HepG2 (cell line): ENCODE measurements at regions not wholly inside any gene's neighbourhood (a gene's known extent, or its start where the extent isn't known, plus 50 kb on each side); places are given as distances from the start of the nearest gene placed in this dataset.

ENCODE experiments used
- DNMT3B ChIP-seq: conservative IDR thresholded peaks from 2 replicates; pipeline ENCODE4 v1.6.1; 2016; ENCODE audit warnings: missing biosample characterization, control low read depth
- DR1 ChIP-seq: sonication (generic); formaldehyde crosslinking; IDR thresholded peaks from 2 replicates; pipeline ENCODE4 v1.8.0; 2021; ENCODE audit warnings: mild to moderate bottlenecking, missing genetic modification reagents, inconsistent platforms
- FOSL2 ChIP-seq: sonication (generic); formaldehyde crosslinking; IDR thresholded peaks from 2 replicates; pipeline ENCODE4 v1.4.0; 2020; ENCODE audit warnings: missing genetic modification reagents
- FOXO1 ChIP-seq: sonication (generic); formaldehyde crosslinking; IDR thresholded peaks from 2 replicates; pipeline ENCODE4 v1.4.0; 2020; ENCODE audit warnings: missing genetic modification reagents
- JUNB ChIP-seq: sonication (generic); formaldehyde crosslinking; IDR thresholded peaks from 2 replicates; pipeline ENCODE4 v1.8.0; 2022; ENCODE audit warnings: missing genetic modification reagents, mild to moderate bottlenecking, borderline replicate concordance
- MIER3 ChIP-seq: IDR thresholded peaks from 2 replicates; pipeline ENCODE4 v1.6.1; 2016; ENCODE audit warnings: missing compliant biosample characterization, borderline replicate concordance
- MLLT10 ChIP-seq: sonication (generic); formaldehyde crosslinking; IDR thresholded peaks from 2 replicates; pipeline ENCODE4 v1.4.0; 2020; ENCODE audit warnings: missing genetic modification reagents
- NFE2L1 ChIP-seq: sonication (generic); formaldehyde crosslinking; IDR thresholded peaks from 2 replicates; pipeline ENCODE4 v1.4.0; 2020; ENCODE audit warnings: missing genetic modification reagents, mild to moderate bottlenecking, borderline replicate concordance
- RELA ChIP-seq: sonication (generic); formaldehyde crosslinking; IDR thresholded peaks from 2 replicates; pipeline ENCODE4 v1.4.0; 2020; ENCODE audit warnings: missing genetic modification reagents
- SOX6 ChIP-seq, 2 experiments: fragments of 450-650 bp in 1 of 2; sonication (generic) in 1 of 2; formaldehyde crosslinking in 1 of 2; IDR thresholded peaks; 2 replicates each; pipeline versions ENCODE4 v1.4.0 to v1.6.1; 2017 to 2020; ENCODE audit warnings: antibody characterized with exemption in 1 of 2, mild to moderate bottlenecking in 1 of 2, missing genetic modification reagents in 1 of 2
- SP140L ChIP-seq: sonication (generic); formaldehyde crosslinking; IDR thresholded peaks from 2 replicates; pipeline ENCODE4 v1.4.0; 2020; ENCODE audit warnings: missing genetic modification reagents, borderline replicate concordance
- ZBTB44 ChIP-seq: sonication (generic); formaldehyde crosslinking; IDR thresholded peaks from 2 replicates; pipeline ENCODE4 v1.4.0; 2020; ENCODE audit warnings: missing genetic modification reagents
- ZFP90 ChIP-seq: sonication (generic); formaldehyde crosslinking; IDR thresholded peaks from 2 replicates; pipeline ENCODE4 v1.8.0; 2022; ENCODE audit warnings: missing genetic modification reagents, mild to moderate bottlenecking, inconsistent platforms, borderline replicate concordance
- ZNF331 ChIP-seq: sonication (generic); formaldehyde crosslinking; IDR thresholded peaks from 2 replicates; pipeline ENCODE4 v1.4.0; 2020; ENCODE audit warnings: missing genetic modification reagents
- ZNF430 ChIP-seq: sonication (generic); formaldehyde crosslinking; IDR thresholded peaks from 2 replicates; pipeline ENCODE4 v1.9.0; 2021; ENCODE audit warnings: mild to moderate bottlenecking, missing genetic modification reagents
- ZNF558 ChIP-seq: sonication (generic); formaldehyde crosslinking; IDR thresholded peaks from 2 replicates; pipeline ENCODE4 v1.9.0; 2022; ENCODE audit warnings: mild to moderate bottlenecking, missing genetic modification reagents, borderline replicate concordance
- ZNF761 ChIP-seq: sonication (generic); formaldehyde crosslinking; conservative IDR thresholded peaks from 2 replicates; pipeline ENCODE4 v1.4.0; 2020; ENCODE audit warnings: mild to moderate bottlenecking, missing genetic modification reagents
- ZNF879 ChIP-seq: sonication (generic); formaldehyde crosslinking; IDR thresholded peaks from 2 replicates; pipeline ENCODE4 v1.8.1; 2023; ENCODE audit warnings: missing genetic modification reagents
- TF ChIP-seq, protein P1 (sequence below): IDR thresholded peaks from 2 replicates; pipeline ENCODE4 v1.6.1; 2018; ENCODE audit warnings: missing genetic modification reagents, mild to moderate bottlenecking, missing compliant biosample characterization
- TF ChIP-seq, protein P2 (sequence below): sonication (generic); formaldehyde crosslinking; IDR thresholded peaks from 2 replicates; pipeline ENCODE4 v1.9.0; 2021; ENCODE audit warnings: missing genetic modification reagents, borderline replicate concordance
- TF ChIP-seq, protein P3 (sequence below): sonication (generic); formaldehyde crosslinking; IDR thresholded peaks from 2 replicates; pipeline ENCODE4 v1.8.0; 2022; ENCODE audit warnings: mild to moderate bottlenecking, missing genetic modification reagents, moderate library complexity
- TF ChIP-seq, protein P4 (sequence below): sonication (generic); formaldehyde crosslinking; IDR thresholded peaks from 2 replicates; pipeline ENCODE4 v1.4.0; 2020; ENCODE audit warnings: missing genetic modification reagents

DNA sequence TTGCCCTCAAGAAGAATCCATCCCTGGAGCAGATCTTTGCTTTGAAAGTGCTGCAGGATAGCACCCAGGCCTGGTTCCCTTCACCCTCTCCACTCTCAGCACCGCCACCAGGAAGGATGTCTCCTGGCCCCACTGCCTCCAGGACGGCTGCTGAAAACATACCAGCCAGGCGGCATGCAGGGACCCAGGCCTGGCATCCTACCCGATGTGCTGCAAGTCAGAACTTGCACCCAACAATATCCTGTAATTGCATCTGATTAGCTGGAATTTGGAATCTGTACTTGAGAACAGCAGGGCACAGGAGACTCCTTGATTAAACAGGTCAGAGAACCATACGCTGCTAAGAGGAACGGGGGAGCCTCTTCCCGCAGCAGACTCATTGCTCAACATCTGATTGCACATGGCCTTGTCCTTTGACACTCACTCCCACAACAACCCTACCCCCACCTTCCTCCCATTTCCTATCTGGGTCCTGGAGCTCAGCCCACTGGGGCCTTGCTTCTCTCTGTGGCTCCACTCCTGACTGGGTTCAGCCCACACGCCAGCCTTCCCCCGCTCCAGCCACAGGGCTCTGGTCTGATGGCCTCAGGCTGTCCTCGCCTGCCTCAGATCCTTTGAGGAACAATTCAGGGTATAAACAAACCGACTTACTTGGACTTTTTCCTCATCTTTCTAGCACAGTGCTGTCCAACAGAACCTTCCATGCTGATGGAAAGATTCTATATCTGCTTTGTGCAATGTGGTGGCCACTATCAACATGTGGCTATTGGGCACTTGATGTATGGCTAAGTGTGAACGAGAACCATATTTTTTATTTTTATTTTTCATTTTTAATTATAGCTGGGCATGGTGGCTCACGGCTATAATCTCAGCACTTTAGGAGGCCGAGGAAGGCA, 78.0 kb downstream of the FGD2 start (continued):
- no peak for TF ChIP-seq NFE2L1 (CRISPR knock-in tag)
- peak; percentile 35; the same call in 1 of the 2 replicates for TF ChIP-seq RELA
- TF ChIP-seq, protein P1, sequence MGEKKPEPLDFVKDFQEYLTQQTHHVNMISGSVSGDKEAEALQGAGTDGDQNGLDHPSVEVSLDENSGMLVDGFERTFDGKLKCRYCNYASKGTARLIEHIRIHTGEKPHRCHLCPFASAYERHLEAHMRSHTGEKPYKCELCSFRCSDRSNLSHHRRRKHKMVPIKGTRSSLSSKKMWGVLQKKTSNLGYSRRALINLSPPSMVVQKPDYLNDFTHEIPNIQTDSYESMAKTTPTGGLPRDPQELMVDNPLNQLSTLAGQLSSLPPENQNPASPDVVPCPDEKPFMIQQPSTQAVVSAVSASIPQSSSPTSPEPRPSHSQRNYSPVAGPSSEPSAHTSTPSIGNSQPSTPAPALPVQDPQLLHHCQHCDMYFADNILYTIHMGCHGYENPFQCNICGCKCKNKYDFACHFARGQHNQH: peak; percentile 99
- peak; percentile 69; the same call in 1 of the 2 replicates for TF ChIP-seq JUNB
- peak; percentile 80; the same call in 1 of the 2 replicates for TF ChIP-seq ZBTB44 (CRISPR knock-in tag)
- TF ChIP-seq ZNF879 (CRISPR knock-in tag): no peak
- TF ChIP-seq, protein P2, sequence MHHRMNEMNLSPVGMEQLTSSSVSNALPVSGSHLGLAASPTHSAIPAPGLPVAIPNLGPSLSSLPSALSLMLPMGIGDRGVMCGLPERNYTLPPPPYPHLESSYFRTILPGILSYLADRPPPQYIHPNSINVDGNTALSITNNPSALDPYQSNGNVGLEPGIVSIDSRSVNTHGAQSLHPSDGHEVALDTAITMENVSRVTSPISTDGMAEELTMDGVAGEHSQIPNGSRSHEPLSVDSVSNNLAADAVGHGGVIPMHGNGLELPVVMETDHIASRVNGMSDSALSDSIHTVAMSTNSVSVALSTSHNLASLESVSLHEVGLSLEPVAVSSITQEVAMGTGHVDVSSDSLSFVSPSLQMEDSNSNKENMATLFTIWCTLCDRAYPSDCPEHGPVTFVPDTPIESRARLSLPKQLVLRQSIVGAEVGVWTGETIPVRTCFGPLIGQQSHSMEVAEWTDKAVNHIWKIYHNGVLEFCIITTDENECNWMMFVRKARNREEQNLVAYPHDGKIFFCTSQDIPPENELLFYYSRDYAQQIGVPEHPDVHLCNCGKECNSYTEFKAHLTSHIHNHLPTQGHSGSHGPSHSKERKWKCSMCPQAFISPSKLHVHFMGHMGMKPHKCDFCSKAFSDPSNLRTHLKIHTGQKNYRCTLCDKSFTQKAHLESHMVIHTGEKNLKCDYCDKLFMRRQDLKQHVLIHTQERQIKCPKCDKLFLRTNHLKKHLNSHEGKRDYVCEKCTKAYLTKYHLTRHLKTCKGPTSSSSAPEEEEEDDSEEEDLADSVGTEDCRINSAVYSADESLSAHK (CRISPR knock-in tag): no peak
- TF ChIP-seq ZNF430 (CRISPR knock-in tag): peak; percentile 98; the same call in 1 of the 2 replicates
- TF ChIP-seq ZFP90 (CRISPR knock-in tag): peak; percentile 96
- peak; percentile 82; the same call in 1 of the 2 replicates for TF ChIP-seq ZNF558
- TF ChIP-seq MIER3: peak; percentile 100
- TF ChIP-seq SP140L (CRISPR knock-in tag): peak; percentile 99
- TF ChIP-seq FOXO1 (CRISPR knock-in tag): peak; percentile 100
- no peak for TF ChIP-seq MLLT10 (CRISPR knock-in tag)
- no peak; the same call in 1 of the 2 replicates for TF ChIP-seq DR1 (CRISPR knock-in tag)
- TF ChIP-seq DNMT3B: no peak
- TF ChIP-seq, protein P3, sequence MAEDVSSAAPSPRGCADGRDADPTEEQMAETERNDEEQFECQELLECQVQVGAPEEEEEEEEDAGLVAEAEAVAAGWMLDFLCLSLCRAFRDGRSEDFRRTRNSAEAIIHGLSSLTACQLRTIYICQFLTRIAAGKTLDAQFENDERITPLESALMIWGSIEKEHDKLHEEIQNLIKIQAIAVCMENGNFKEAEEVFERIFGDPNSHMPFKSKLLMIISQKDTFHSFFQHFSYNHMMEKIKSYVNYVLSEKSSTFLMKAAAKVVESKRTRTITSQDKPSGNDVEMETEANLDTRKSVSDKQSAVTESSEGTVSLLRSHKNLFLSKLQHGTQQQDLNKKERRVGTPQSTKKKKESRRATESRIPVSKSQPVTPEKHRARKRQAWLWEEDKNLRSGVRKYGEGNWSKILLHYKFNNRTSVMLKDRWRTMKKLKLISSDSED: no peak
- TF ChIP-seq, protein P4, sequence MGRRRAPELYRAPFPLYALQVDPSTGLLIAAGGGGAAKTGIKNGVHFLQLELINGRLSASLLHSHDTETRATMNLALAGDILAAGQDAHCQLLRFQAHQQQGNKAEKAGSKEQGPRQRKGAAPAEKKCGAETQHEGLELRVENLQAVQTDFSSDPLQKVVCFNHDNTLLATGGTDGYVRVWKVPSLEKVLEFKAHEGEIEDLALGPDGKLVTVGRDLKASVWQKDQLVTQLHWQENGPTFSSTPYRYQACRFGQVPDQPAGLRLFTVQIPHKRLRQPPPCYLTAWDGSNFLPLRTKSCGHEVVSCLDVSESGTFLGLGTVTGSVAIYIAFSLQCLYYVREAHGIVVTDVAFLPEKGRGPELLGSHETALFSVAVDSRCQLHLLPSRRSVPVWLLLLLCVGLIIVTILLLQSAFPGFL (CRISPR knock-in tag): no peak
- peak; percentile 95 for TF ChIP-seq ZNF761 (CRISPR knock-in tag)
- peak; percentile 93 for TF ChIP-seq FOSL2 (CRISPR knock-in tag)
- peak; percentile 99 for TF ChIP-seq ZNF331 (CRISPR knock-in tag)
- no peak for TF ChIP-seq SOX6 (IDR thresholded peaks at IDR 0.05)
- peak; percentile 97 for TF ChIP-seq SOX6 (CRISPR knock-in tag; IDR thresholded peaks at IDR 0.05)
